GM18909 (cell line): ENCODE measurements at regions not wholly inside any gene's neighbourhood (a gene's known extent, or its start where the extent isn't known, plus 50 kb on each side); places are given as distances from the start of the nearest gene placed in this dataset.

Source experiments
- ATAC-seq: cut with Tn5 transposase; IDR thresholded peaks from one replicate; pipeline ENCODE4 v1.9.1; 2021; ENCODE audit warnings: mild to moderate bottlenecking; ENCODE audit not compliant: unreplicated experiment, poor library complexity

- ATAC-seq = no peak
These were observed 54.0 kb upstream of the PRPS1L1 start for GRCh38 chr7:18081617-18082016.

GRCh38 chr7:18082169-18082568 lies 54.5 kb upstream of the PRPS1L1 start:
- ATAC-seq = no peak

- peak; percentile 45 for ATAC-seq
These were observed 58.7 kb upstream of the PRPS1L1 start for GRCh38 chr7:18086165-18087025.

DNA sequence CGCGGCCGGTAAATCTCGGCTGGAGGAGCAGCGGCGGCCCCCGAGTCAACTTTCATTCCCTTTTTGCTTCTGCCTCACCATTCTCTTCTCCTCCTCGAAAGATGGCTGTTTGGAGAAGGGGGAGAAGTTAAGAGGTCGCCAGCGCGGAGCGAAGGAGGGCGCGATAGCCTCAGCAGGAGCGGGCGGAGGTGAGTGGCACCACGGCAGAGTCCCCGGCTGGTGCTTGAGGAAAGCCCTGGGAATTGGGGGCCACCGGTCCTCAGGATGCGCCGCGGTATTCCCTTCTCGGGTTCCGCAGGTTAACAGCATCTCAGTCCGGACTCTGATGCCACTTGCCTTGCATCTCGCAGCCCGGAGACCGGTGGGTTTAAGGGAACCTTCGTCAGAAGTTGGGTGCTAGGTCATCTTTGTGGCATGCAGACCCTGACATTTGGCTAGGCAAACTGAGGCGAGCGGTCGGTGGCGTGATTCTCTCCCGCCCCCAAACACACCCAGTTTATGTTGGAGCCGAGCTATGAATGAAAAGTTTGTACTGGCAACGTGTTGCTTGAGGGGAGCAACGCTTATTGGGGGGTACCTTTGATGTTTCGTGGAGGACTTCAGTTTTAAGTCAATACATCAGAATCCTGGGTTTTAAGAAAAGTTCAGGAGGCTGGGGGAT lies 59.5 kb upstream of the PRPS1L1 start:
- ATAC-seq = peak; percentile 16

GRCh38 chr7:18087687-18088078 lies 60.0 kb upstream of the PRPS1L1 start:
- ATAC-seq = no peak

- no peak for ATAC-seq
These were observed 68.4 kb upstream of the PRPS1L1 start for GRCh38 chr7:18096087-18096486.

- ATAC-seq = no peak
These were observed 74.9 kb upstream of the PRPS1L1 start for GRCh38 chr7:18102576-18102975.

- no peak for ATAC-seq
These were observed 76.0 kb upstream of the PRPS1L1 start for GRCh38 chr7:18103436-18104218.

- no peak for ATAC-seq
These were observed 82.1 kb upstream of the PRPS1L1 start for GRCh38 chr7:18109762-18110161.

DNA sequence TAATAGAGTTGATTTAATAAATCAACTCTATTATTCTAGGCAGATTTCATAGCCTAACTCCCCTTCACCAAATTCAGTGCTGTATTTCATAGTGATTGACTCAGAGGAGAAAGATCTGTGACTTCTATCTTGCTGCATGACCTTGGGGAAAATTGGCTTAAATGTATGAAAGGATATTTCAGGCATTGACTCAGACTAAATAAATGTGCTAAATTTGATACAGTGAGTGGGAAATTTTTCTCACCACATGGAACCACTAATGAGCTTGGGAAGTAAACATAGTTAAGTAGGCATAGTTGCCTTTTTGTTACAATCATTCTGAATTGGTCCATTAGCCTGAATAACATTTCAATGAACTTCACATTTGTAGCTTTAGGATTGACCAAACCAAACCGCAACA lies 89.0 kb upstream of the PRPS1L1 start:
- no peak for ATAC-seq

DNA sequence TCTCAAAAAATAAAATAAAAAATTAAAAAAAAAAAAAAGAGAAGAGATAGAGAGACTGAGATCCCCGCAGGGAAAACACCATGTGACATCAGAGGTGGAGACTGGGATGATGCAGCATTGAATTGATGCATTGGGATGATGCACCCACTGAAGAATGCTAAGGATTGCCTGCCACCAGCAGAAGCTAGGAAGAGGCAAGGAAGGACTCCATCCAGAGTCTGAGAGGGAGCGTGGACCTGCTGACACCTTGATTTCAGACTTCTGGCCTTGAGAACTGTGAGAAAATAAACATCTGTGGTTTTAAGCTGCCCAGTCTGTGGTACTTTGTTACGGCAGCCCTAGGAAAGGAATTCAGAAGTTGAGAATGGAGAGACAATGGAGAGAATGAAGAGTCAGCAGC lies 89.8 kb upstream of the PRPS1L1 start:
- ATAC-seq = no peak

DNA sequence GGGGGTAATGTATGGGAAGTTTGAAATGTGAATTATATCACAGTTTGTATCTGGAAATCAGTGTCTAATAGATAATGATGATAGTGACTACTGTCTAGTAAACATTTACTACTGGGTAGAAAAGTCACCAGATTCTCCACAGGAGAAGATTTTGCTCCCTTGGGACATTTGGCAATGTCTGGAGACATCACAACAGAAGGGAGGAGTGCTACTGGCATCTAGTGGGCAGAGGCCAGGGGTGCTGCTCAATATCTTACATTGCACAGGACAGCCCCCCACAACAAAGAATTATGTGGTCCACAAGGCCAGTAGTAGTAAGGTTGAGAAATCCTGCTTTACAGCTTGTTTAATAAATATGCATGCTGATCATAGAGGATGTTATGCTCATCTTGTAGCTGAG lies 92.3 kb upstream of the PRPS1L1 start:
- ATAC-seq = no peak

- ATAC-seq = no peak
These were observed 96.0 kb upstream of the PRPS1L1 start for GRCh38 chr7:18123508-18124239.

GRCh38 chr7:18125476-18125875 lies 97.8 kb upstream of the PRPS1L1 start:
- no peak for ATAC-seq

- ATAC-seq = no peak
These were observed 98.6 kb upstream of the PRPS1L1 start for GRCh38 chr7:18126281-18126680.

DNA sequence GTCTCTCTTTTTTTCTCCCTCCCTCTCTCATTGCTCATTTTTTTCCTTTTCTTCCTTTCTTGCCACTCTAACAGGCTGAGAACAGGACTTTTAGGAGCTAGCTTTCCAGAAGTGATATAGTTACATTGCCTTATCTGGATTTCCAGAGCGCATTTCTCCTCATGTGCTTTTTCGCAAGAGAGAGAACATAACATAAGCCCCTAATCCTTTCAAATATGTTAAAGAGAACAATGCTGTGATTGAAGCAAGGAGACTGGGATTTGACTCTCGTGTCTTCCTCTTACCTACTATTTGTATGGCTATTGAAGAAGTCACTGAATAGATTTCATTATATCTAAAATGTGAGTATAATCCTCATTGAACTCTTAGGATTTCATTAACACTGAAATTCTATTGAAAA lies 101.2 kb upstream of the PRPS1L1 start:
- no peak for ATAC-seq

GRCh38 chr7:18132811-18133210 lies 105.2 kb upstream of the PRPS1L1 start:
- no peak for ATAC-seq

- no peak for ATAC-seq
These were observed 106.3 kb upstream of the PRPS1L1 start for GRCh38 chr7:18133921-18134320.

DNA sequence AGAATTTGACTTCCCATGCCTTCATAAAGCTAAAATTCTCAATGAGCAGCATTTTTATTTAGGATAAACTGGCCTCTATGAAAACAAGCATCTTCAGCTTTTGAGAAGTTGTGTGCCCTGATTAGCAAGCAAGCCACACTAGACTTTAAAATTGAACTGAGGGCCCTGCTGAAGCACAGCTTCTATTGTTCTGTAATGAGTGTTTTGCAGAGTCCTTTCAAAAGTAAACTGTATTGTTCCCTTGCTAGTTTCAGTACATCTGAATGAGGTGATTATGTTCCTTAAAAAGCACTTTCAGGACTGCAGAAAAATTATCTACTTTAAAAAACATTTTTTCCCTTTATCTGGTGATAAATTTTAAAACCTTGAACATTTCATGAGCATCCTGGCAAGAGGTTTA lies 113.3 kb upstream of the PRPS1L1 start:
- ATAC-seq = no peak

DNA sequence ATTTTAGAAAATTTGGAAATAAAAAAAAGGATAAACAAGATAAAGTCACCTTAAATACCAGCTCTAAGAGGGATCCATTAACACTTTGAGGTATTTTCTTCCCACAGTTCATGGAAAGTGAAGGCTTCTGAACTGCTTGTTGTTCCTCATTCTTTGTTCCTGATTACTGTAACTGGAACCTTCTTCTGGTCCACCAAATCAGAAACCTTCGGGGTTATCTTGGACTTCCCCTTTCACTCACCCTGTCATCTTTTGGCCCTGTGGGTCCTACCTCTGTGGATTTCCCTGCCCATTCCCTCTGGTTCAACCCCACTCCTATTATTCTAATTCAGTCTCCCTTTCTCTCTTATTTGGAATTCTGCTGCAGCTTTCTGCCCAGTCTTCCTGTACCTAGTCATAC lies 116.5 kb upstream of the PRPS1L1 start:
- no peak for ATAC-seq
